GM19455 (cell line): ENCODE measurements at regions not wholly inside any gene's neighbourhood (a gene's known extent, or its start where the extent isn't known, plus 50 kb on each side); places are given as distances from the start of the nearest gene placed in this dataset.

ENCODE experiments used
- ATAC-seq: cut with Tn5 transposase; IDR thresholded peaks from one replicate; pipeline ENCODE4 v1.9.1; 2021; ENCODE audit not compliant: unreplicated experiment

DNA sequence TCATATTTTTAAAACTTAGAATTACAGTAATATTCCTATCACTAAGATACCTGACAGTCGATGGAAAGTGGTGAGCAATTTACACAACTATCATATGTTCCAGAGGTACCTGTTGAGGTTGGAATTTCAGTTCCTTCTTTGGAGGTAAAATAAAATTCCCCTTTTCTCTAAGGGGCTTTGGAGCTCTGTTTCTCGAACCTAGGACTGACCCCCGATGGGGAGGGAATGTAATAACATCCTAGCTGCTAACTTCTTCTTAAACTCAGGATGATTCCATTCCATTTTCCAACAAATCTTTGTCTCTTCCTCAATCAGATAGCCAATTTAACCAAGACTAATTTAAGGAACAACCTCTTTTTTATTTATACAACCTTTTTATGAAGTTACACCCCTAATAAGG is 1069.8 kb downstream of the NLGN4Y start:
- no peak for ATAC-seq

DNA sequence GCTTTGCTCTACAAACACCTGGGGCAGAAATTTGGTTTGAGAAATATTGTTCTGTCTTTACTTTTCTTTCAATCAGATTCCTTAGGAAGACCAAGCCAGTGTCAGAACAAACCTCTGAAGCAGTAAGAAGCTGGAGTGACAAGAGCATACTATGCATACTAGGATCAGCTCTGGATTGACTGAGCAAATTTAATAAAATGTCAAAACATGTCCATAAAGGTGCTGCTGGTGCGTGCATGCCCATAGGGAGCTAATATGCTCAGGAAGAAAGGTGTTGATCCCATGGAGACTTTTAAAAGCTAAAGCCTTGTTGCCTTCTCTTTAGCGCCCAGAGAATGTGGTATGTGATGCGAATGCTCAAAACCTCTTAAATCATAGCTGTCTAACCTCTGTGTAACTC is 1076.2 kb downstream of the NLGN4Y start:
- no peak for ATAC-seq

DNA sequence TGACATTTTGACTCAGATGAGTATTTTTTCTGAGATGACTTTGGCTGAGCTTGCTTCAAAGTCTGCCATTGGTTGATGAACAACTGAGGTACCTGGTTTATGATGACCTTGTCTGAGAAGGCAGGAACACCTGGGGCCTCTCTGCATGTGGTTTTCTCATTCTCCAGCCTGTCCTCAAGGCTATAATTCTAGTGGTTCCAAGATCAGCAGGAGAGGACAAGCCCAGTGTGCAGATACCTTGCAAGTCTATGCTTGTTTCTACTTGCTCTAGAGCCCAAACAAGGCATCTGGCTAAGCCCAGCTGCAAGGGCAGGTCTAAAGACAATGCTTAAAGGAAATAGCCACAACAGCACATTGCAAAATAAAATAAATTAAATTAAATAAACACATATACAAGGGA is 1100.0 kb downstream of the NLGN4Y start:
- no peak for ATAC-seq

DNA sequence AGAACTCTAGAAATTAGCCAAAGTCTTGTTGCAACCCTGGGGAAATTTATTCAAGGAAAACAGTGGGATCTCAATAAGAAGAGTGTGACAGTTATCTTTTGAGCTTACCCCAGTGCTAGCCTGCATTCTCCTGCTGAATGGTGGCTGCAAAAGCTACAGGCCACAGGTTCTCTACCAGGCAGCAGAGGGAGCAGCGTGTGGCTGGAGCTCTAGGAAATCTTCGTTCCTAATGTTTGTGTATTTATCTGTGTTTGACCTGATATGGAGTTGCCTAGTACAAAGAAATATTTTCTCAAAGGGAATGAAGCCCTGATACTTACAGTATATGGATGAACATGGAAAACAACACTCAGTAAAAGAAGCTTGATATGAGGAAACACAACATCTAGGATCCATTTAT is 1100.6 kb downstream of the NLGN4Y start:
- ATAC-seq, result no peak

DNA sequence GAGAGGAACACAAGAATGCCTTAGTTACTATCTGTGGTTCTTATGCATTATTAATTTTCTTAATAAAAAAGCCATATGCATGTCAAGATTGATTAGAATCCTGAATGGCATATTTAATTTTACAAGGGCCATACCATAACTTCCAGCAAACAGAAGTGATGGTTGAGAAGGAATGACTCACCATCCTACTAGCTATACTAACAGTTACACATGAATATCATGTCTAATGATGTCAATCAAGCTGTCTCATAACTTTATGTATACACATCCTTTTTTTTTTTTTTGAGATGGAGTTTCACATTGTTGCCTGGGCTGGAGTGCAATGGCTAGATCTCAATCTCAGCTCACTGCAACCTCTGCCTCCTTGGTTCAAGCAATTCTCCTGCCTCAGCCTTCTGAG is 1123.9 kb downstream of the NLGN4Y start:
- no peak for ATAC-seq

DNA sequence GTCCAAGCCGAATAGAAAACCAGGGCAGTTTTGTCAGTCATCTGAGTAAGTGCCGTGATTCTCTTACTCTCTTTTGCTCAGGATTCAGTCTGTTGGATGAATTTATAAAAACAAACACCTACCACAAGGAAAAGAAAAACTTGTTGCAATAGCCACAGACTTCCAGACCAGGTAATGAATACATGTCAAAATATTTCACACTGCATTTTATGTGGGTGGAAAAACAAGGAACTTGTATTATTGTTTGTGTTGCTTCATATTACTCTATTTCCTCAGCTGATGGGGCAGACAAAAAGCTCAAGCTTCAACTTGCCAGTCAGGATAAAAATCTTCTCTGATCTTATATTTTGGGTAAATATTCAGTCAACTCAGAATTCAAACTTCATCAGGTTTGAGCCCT is 1125.7 kb downstream of the NLGN4Y start:
- ATAC-seq, result no peak

DNA sequence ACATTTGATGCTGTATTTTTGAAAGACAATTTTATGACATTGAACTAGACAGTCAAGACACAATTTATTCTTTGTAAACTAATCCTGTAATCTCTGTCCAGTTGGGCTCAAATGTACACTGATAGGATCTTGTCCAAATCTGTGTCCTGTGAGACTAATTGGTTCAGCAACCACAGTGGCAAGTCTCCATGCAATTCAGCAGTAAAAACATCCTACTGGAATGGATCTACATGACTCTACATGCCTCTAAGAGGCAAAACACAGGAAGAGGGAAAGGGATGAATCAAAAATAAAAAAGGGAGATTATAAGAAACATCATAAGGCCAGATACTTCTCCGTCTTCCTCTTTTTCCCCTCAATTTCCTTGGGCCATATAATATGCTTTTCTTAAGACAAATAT is 1164.2 kb downstream of the NLGN4Y start:
- ATAC-seq, result no peak

DNA sequence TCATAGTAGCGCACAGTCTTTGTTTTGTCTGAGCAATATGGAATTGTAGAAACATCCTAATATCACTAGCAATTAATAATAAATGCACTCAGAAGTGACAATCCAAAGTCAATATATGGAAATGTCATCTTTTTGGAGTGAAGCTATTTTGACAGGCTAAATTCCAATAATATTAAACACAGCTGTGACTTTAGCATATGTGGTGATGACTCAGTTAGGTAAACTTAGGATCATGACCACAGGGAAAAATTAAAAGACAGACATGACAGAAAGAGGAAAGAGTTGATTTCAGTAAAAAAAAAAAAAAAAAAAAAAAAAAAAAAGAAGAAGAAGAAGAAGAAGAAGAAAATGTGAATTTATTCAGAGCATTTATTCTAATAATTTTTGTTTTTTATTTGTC is 1165.7 kb downstream of the NLGN4Y start:
- ATAC-seq, result no peak

DNA sequence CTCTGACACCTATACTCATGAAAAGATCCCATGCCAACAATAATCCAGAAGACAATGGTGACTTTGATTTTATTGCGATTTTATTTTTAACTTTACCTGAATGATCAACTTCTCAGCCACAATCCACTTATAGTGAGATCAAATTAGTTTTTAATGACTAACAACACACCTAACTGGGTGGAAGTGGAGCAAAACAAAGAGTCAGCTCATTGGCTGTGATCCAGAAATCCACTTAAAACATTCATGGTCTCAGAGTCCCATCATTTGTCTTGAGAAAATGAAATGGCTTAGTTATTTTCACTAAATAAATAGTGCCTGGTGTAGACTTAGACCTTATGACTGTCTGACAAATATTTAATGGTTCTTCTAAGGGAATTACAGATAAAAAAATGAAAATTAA is 1177.8 kb downstream of the NLGN4Y start:
- no peak for ATAC-seq

DNA sequence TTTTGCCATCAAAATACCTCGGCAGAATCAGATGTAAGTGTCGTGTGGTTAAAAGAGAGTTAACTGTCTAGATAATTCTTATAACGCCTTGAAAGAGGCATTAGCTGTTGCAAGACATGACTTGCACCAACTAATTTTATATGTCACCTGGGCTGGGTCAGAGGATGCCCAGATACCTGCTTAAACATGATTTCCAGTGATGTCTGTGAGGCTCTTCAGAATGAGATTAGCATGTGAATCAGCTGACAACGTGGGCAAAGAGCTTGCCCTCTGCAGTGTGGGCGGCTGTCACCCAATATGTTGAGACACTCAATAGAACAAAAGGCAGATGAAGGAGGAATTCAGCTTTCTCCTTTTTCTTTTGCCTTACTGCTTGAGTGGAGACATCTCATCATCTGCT is 1180.6 kb downstream of the NLGN4Y start:
- ATAC-seq, result no peak

DNA sequence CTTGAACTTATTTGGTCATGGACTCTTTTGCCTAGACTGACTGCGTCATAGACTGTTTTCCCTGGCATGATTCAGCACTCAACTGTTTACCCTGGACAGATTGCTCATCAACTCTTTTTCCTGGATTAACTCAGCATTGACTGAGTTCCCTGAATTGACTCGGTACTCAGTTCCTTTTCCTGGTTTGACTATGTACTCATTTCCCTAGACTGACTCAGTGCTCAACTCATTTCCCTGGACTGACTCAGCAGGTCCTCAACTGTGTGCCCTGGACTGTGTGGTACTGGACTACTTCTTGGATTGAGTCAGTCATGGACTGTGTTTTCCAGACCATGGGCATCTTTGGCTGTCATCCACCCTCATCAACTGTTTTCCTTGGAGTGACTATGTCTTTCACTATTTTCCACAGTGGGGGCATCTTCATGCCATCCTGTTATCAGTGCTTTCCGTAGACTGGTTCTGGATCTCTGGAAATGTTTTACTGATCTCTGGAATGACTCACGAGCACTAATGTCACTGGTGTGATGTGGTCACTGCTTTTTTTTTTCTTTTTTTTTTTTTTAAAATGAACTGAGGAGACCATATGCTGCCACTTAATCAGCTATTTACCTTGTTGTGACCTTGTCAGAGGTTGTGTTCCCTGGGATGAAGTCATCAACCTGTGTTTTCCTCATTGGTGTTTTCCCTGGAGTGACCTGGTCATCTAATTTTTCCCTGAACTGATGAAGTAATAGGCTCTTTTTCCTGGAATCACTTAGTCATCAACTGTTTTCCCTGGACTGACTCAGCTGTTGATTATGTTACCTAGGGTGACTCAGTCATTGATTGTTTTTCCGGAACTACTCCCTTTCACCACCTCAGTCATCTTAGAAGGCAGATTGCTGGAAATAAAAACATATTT is 1225.5 kb downstream of the NLGN4Y start:
- no peak for ATAC-seq

DNA sequence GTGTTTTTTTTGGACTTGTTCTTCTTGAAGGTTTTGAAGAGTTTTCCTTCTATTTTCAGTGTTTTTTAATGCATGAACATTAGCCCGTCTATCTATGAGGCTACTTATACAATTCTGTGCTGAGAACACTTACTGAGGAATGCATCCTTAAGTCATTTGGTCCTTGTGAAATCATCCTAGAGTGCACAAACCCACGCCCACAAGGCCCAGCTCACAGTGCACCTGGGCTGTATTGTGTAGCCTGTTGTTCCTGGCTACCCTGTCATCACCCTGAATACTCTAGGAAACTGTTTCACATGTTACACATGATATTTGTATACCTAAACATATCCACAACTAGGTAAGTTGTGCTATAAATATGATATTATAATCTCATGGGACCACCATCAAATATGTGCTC is 1226.7 kb downstream of the NLGN4Y start:
- ATAC-seq, result no peak

DNA sequence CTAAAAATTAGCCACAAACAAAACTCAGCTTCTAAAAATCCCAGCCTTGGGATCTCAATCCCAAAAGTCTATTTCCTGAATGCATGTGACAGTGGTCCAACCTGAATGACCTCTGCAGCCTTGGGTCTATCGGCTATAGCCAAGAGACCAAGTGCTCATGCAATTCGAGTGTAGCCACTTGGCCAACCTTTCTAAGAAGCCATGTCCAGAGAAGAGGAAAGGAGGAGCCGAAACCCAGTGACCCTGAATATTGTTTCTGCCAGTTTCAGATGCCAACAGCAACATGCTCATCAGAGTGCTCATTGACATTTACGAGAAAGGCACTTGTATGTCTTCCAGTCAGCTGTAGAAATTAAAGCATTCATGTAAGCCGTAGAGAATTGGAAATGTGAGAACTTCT is 1231.9 kb downstream of the NLGN4Y start:
- ATAC-seq, result no peak

DNA sequence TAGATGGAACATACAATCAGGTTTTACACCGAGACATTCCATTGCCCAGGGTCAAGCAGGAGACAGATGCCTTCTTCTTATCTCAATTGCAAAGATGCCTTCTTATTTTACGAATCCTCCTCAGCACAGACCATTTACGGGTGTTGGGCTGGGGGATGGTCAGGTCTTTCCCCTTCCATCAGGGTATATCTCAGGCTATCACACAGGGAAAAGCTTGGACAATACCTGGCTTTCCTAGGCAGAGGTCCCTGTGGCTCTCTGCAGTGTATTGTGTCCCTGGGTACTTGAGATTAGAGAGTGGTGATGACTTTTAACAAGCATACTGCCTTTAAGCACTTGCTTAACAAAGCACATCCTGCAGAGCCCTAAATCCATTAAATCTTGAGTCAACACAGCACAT is 1249.2 kb downstream of the NLGN4Y start:
- no peak for ATAC-seq

DNA sequence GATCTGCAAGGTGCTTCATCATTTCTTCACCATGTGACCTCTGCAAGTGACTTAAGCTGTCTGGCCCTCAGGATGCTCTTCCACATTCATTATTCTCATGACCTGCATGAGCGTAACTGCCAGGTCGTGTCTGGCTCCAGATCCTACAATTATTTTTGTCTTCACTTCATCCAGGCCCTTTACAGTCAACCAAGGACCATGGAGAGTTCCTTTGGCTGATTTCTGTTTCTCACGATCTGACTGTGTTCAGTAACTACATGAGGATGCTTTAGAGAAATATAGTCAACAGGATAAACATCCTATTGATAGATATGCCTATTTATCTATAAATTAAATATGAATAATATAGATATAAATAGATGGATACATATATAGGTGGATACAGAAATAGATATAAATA is 1251.6 kb downstream of the NLGN4Y start:
- no peak for ATAC-seq

DNA sequence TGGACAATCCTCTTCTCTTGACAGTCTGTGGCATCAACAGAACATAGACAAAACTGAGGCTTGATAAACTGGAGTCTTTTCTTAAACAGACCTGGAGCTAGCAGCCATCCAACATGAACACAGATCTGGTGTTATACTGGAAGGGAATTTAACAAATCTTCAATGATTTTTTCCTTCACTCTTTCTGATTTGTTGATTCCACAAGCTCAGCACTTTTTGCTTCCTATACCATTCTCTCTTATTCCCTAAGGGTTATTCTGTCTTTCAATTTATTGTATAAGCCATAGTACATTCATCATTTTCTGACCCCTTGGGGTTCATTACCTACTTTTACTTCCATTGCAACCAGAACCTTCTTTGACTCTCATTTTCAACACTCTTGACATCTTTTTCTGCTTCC is 1255.6 kb downstream of the NLGN4Y start:
- no peak for ATAC-seq

DNA sequence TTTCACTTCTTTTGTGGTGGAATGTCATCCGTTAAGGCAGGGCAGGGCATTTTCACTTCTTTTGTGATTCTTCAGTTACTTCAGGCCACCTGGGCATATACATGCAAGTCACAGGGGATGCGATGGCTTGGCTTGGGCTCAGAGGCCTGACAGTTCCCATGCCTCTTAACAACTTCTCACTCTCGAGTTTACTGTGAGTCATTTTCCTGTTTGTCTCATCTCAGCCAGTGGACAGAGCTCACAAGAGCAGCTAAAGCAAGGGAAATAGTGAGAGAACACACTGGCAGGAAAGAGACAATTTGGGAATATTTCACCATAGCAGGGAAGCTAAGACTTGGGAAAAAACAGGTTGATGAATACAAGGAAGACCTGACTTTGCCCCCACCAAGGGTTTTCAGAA is 1275.7 kb downstream of the NLGN4Y start:
- no peak for ATAC-seq

DNA sequence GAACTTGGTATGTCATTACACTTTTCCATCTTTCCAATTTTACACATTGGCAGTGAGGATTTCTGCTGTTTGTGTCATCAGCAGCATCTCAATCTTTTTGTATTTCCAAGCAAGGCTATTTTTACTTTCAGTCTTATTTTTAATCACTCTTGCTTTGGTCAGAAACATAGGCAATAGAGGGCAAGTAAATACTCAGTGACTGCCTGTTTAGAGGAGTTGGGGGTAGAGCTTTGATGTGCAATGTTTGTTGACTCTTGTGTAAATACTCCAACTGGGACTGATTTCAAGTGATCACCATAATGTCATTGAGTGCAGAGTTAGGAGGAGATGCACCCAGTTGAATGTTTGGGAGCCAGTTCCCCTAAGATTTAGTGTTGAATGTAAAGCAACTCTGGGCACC is 1281.7 kb downstream of the NLGN4Y start:
- ATAC-seq, result no peak

DNA sequence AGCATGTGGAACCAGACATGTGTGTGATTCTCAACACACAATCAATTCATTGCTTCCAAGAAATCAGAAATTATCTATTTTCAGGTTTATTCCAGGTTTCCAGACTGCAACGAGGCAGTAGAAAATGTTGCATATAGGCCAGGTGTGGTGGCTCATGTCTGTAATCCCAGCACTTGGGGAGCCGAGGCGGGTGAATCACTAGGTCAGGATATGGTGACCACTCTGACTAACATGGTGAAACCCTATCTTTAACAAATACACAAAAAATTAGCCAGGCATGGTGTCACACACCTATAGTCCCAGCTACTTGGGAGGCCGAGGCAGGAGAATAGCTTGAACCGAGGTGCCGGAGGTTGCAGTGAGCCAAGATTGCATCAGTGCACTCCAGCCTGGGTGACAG is 1289.9 kb downstream of the NLGN4Y start:
- ATAC-seq, result no peak
